Activated T-cell treated with anti-CD3 and anti-CD28 coated beads, Interleukin-2, amount 50 U/mL, for 24 hours (primary cell): ENCODE measurements at regions not wholly inside any gene's neighbourhood (a gene's known extent, or its start where the extent isn't known, plus 50 kb on each side); places are given as distances from the start of the nearest gene placed in this dataset.

Experiments used
- DNase-seq: peaks from one replicate; pipeline ENCODE4 v3.0.0-alpha.2; 2020
- H3K27ac Mint-ChIP-seq: 2 replicates; pipeline ENCODE4 v1.8.0; 2020; ENCODE audit warnings: mild to moderate bottlenecking, mixed read lengths
- H3K27me3 Mint-ChIP-seq: 2 replicates; pipeline ENCODE4 v1.8.0; 2020; ENCODE audit warnings: mixed read lengths
- H3K36me3 Mint-ChIP-seq: 2 replicates; pipeline ENCODE4 v1.8.0; 2020; ENCODE audit warnings: low read depth, mixed read lengths
- H3K4me1 Mint-ChIP-seq: 2 replicates; pipeline ENCODE4 v1.8.0; 2020; ENCODE audit warnings: low read depth, mixed read lengths
- H3K4me3 Mint-ChIP-seq: 2 replicates; pipeline ENCODE4 v1.8.0; 2020; ENCODE audit warnings: mild to moderate bottlenecking, moderate library complexity, mixed read lengths
- H3K9me3 Mint-ChIP-seq: 2 replicates; pipeline ENCODE4 v1.8.0; 2020; ENCODE audit warnings: mixed read lengths

GRCh38 chr17:72590882-72591281 lies 470.1 kb downstream of the SOX9 start:
- H3K4me1 Mint-ChIP-seq: peaks cover 27% of the 10 kb centered on the region
- H3K36me3 Mint-ChIP-seq: no peaks in the 10 kb centered on the region
- H3K27me3 Mint-ChIP-seq: peaks cover 66% of the 10 kb centered on the region
- no peak overlapping the region for H3K27ac Mint-ChIP-seq
- H3K9me3 Mint-ChIP-seq: no peaks in the 10 kb centered on the region
- no peak for DNase-seq
- H3K4me3 Mint-ChIP-seq: peak overlapping the region; percentile 49

DNA sequence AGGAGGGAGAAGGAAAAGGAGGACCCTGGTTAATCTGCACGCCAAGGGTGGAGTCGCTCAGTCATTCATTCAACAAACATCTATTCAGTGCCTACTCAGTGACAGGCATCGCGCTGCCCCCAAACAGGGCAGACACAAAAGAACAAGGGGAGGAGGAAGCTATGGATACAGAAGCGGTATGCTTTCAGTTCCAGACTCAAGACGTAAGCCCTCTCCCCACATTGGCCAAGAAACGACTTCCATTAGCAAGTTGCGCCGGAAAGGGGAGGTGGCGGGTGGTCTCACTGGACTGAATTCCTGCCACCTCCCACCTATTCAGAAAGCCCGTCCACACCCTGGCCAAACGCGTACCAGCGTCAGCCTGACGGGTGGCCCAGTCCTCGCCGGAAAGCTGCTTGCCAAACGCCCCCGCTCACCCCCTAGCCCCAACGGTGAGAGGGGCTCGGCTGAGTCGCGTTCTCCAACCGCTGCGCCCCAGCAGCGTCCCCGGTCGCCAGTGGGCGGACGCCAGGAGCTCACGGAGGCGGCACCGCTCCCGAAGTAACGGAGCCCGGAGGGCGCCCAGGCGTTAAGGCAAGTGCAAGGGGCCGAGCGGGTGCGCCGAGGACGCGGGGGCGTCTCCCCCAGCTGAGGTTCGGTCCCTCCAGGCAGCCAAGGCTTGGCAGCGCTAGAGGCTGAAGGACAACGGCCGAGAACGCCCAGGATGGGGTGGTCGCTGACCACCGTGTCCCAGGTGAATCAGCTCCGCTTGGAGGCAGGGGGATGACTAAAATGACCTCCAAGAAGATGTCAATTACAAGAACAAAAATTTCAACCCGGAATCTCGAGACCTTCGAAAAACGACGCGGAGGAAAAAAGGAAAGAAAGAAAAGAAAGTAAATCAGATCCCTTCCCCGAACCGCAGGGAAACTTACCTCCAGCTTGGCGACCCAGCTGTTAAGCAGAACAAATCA lies 470.7 kb downstream of the SOX9 start:
- Mint-ChIP-seq H3K27ac (no peak overlapping the region), H3K27me3 (peaks cover 65% of the 10 kb centered on the region)

GRCh38 chr17:72592242-72592966 lies 471.6 kb downstream of the SOX9 start:
- DNase-seq: peak; percentile 62
- Mint-ChIP-seq H3K36me3 (no peaks in the 10 kb centered on the region), H3K27me3 (peaks cover 64% of the 10 kb centered on the region), H3K4me1 (peaks cover 23% of the 10 kb centered on the region), H3K9me3 (no peaks in the 10 kb centered on the region), H3K4me3 (peak overlapping the region; percentile 78), H3K27ac (no peak overlapping the region)

More for the DNA sequence above, 470.7 kb downstream of the SOX9 start:
- Mint-ChIP-seq H3K9me3 (no peaks in the 10 kb centered on the region), H3K36me3 (no peaks in the 10 kb centered on the region), H3K4me1 (peaks cover 27% of the 10 kb centered on the region), H3K4me3 (peak overlapping the region; percentile 78)
- peak; percentile 32 for DNase-seq

- no peaks in the 10 kb centered on the region for H3K9me3 Mint-ChIP-seq
- H3K4me1 Mint-ChIP-seq: peaks cover 17% of the 10 kb centered on the region
- H3K27me3 Mint-ChIP-seq: peaks cover 58% of the 10 kb centered on the region
- no peaks in the 10 kb centered on the region for H3K36me3 Mint-ChIP-seq
- H3K4me3 Mint-ChIP-seq: no peak overlapping the region
- no peak overlapping the region for H3K27ac Mint-ChIP-seq
- DNase-seq: no peak
Measured at GRCh38 chr17:72592967-72593325, 472.1 kb downstream of the SOX9 start.

- H3K4me3 Mint-ChIP-seq: no peak overlapping the region
- peaks cover 13% of the 10 kb centered on the region for H3K4me1 Mint-ChIP-seq
- H3K9me3 Mint-ChIP-seq: no peaks in the 10 kb centered on the region
- no peak overlapping the region for H3K27ac Mint-ChIP-seq
- H3K27me3 Mint-ChIP-seq: peaks cover 55% of the 10 kb centered on the region
- no peak for DNase-seq
- no peaks in the 10 kb centered on the region for H3K36me3 Mint-ChIP-seq
Measured at GRCh38 chr17:72594248-72594647, 473.4 kb downstream of the SOX9 start.
